K562 (cell line): ENCODE measurements at regions not wholly inside any gene's neighbourhood (a gene's known extent, or its start where the extent isn't known, plus 50 kb on each side); places are given as distances from the start of the nearest gene placed in this dataset.

Source experiments
- ATAC-seq: fragments of 200-7000 bp; cut with Tn5 transposase; 3 replicates; pipeline ENCODE4 v1.9.1; 2020; ENCODE audit warnings: moderate library complexity
- BruUV-seq: library from RNA; stranded (reverse); fragments of 400-500 nt; replicated peaks from 2 replicates; lab custom pipeline; 2021; lab: Mats Ljungman, UMichigan
- CTCF ChIA-PET: fragments of 300-600 bp; formaldehyde crosslinking; extraction: SDS; loops from one replicate; lab custom pipeline; 2021; ENCODE audit warnings: low intra/inter-chr PET ratio; lab: Yijun Ruan, JAX
- POLR2A ChIA-PET: fragments of 300-600, 350-650 bp; sonication (Branson Sonifier 250); formaldehyde crosslinking; extraction: SDS; loops from one replicate; lab custom pipeline; 2021; ENCODE audit warnings: antibody characterized with exemption, inconsistent platforms; lab: Yijun Ruan, JAX
- DNase-seq, 4 experiments: peaks; one replicate each; pipeline versions ENCODE4 v3.0.0 to v3.0.0-alpha.2; 2011 to 2018; ENCODE audit warnings: low spot score in 3 of 4, mixed read lengths in 3 of 4; ENCODE audit errors: extremely low read depth in 1 of 4
- FAIRE-seq: peaks from 2 replicates; lab custom pipeline; 2011; peaks lifted over from hg19 to GRCh38; lab: Jason Lieb, UNC
- H2AFZ ChIP-seq: 2 replicates; pipeline ENCODE4 v1.6.0; 2011; ENCODE audit warnings: low read depth, low read length, control low read depth, inconsistent platforms
- H3K27ac ChIP-seq: fragments of 200-600 bp; 3 replicates; pipeline ENCODE4 v1.8.0; 2011; ENCODE audit warnings: low read depth, mild to moderate bottlenecking, control low read depth, inconsistent platforms, low read length, moderate library complexity, mixed read lengths; ENCODE audit errors: extremely low read depth
- H3K27me3 ChIP-seq, 2 experiments: fragments of 300-600 bp in 1 of 2; 2 replicates in 1 of 2; 3 replicates in 1 of 2; pipeline versions ENCODE4 v1.6.0 to v1.8.0; 2011; ENCODE audit warnings: inconsistent platforms in 2 of 2, low read length in 2 of 2, mild to moderate bottlenecking in 1 of 2, mixed read lengths in 1 of 2, moderate library complexity in 1 of 2; ENCODE audit not compliant: control insufficient read depth in 2 of 2, insufficient read depth in 2 of 2
- H3K36me3 ChIP-seq: fragments of 300-600 bp; 3 replicates; pipeline ENCODE4 v1.8.0; 2011; ENCODE audit warnings: mild to moderate bottlenecking, low read length, inconsistent platforms; ENCODE audit not compliant: control insufficient read depth, insufficient read depth
- H3K4me1 ChIP-seq, 2 experiments: fragments of 200-600 bp in 1 of 2; replicated peaks in 1 of 2; 2 replicates in 1 of 2; 3 replicates in 1 of 2; pipeline versions ENCODE4 v1.5.1 to v1.8.0; 2011; ENCODE audit warnings: inconsistent platforms in 2 of 2, low read length in 2 of 2, mild to moderate bottlenecking in 1 of 2, mixed read lengths in 1 of 2, moderate library complexity in 1 of 2; ENCODE audit not compliant: control insufficient read depth in 2 of 2, insufficient read depth in 2 of 2
- H3K4me2 ChIP-seq: 2 replicates; pipeline ENCODE4 v1.6.1; 2011; ENCODE audit warnings: low read length, control low read depth, inconsistent platforms, mixed read lengths; ENCODE audit not compliant: insufficient read depth
- H3K4me3 ChIP-seq: fragments of 200-600 bp; sonication (generic), shearing (Covaris generic); 2 replicates; pipeline ENCODE4 v1.5.1; 2016; ENCODE audit warnings: control low read depth, inconsistent platforms
- H3K79me2 ChIP-seq: fragments of 200-600 bp; 3 replicates; pipeline ENCODE4 v1.8.0; 2011; ENCODE audit warnings: low read length, inconsistent platforms; ENCODE audit not compliant: control insufficient read depth, insufficient read depth
- H3K9ac ChIP-seq, 2 experiments: 2 replicates each; pipeline versions ENCODE4 v1.6.0 to v1.6.1; 2011; ENCODE audit warnings: low read depth in 2 of 2, low read length in 2 of 2, control low read depth in 1 of 2, inconsistent platforms in 1 of 2, mild to moderate bottlenecking in 1 of 2, mixed read lengths in 1 of 2; ENCODE audit not compliant: insufficient read depth in 1 of 2
- H3K9me1 ChIP-seq: one replicate; pipeline ENCODE4 v1.6.0; 2011; ENCODE audit warnings: inconsistent platforms, mild to moderate bottlenecking, low read length, moderate library complexity; ENCODE audit not compliant: control insufficient read depth, insufficient read depth
- H3K9me3 ChIP-seq: replicated peaks from 2 replicates; pipeline ENCODE4 v1.5.1; 2011; ENCODE audit warnings: low read depth, low read length, inconsistent platforms; ENCODE audit not compliant: control insufficient read depth, insufficient read depth
- H4K20me1 ChIP-seq: replicated peaks from 2 replicates; pipeline ENCODE4 v1.6.1; 2011; ENCODE audit warnings: low read length, inconsistent platforms, mixed read lengths; ENCODE audit not compliant: control insufficient read depth, insufficient read depth
- ARHGAP35 ChIP-seq: fragments of 450-650 bp; IDR thresholded peaks from 2 replicates; pipeline ENCODE4 v1.6.1; 2018; ENCODE audit not compliant: partially characterized antibody
- EWSR1 ChIP-seq: fragments of 450-650 bp; IDR thresholded peaks from 2 replicates; pipeline ENCODE4 v1.6.1; 2018; ENCODE audit warnings: borderline replicate concordance, mild to moderate bottlenecking, low read depth, moderate library complexity; ENCODE audit not compliant: partially characterized antibody
- FOXJ2 ChIP-seq: fragments of 200-800 bp; sonication (Bioruptor generic); IDR thresholded peaks from 2 replicates; pipeline ENCODE4 v1.6.1; 2016; ENCODE audit warnings: missing genetic modification characterization, missing compliant biosample characterization
- KHSRP ChIP-seq: fragments of 450-650 bp; IDR thresholded peaks from 2 replicates; pipeline ENCODE4 v1.6.1; 2017
- MCM5 ChIP-seq: fragments of 450-650 bp; IDR thresholded peaks from 2 replicates; pipeline ENCODE4 v1.6.1; 2016; ENCODE audit warnings: low read depth
- MCM7 ChIP-seq, 2 experiments: fragments of 450-650 bp; IDR thresholded peaks; 2 replicates each; pipeline ENCODE4 v1.6.1; 2016 to 2018
- STAT5A ChIP-seq: IDR thresholded peaks from 2 replicates; pipeline ENCODE4 v1.6.1; 2012; ENCODE audit warnings: low read length, inconsistent platforms, borderline replicate concordance
- TCF3 ChIP-seq: sonication (generic); formaldehyde crosslinking; IDR thresholded peaks from 2 replicates; pipeline ENCODE4 v1.4.0; 2020; ENCODE audit warnings: mild to moderate bottlenecking, missing genetic modification reagents
- XRCC3 ChIP-seq: fragments of 450-650 bp; IDR thresholded peaks from 2 replicates; pipeline ENCODE4 v1.6.1; 2017; ENCODE audit warnings: mild to moderate bottlenecking, moderate library complexity
- ZFP30 ChIP-seq: fragments of 250-450 bp; sonication (Bioruptor Pico); IDR thresholded peaks from 2 replicates; pipeline ENCODE4 v1.8.0; 2022; ENCODE audit warnings: moderate library complexity, mild to moderate bottlenecking, inconsistent platforms, borderline replicate concordance
- ZNF140 ChIP-seq: fragments of 250-450 bp; sonication (Bioruptor Pico); IDR thresholded peaks from 2 replicates; pipeline ENCODE4 v1.8.0; 2021; ENCODE audit warnings: moderate library complexity, mild to moderate bottlenecking, inconsistent platforms
- WGBS: fragments of 100-300 bp; shearing (Covaris generic); methylation state at CpG from one replicate; pipeline ENCODE4 v1.1.6; 2016; ENCODE audit warnings: low coverage, mixed read lengths; ENCODE audit not compliant: insufficient coverage; ENCODE audit errors: missing lambda C conversion rate; 5-methylcytosine and 5-hydroxymethylcytosine counted together
- in situ Hi-C: fragments of 300-500 bp; cut with MboI; formaldehyde crosslinking; loops from 4 replicates; pipeline ENCODE4 v1.15.0; 2018; ENCODE audit warnings: inconsistent platforms, mixed read lengths
- intact Hi-C: fragments of 100-400 bp; cut with micrococcal nuclease; formaldehyde crosslinking; loops from 2 replicates; pipeline ENCODE4 v1.14.2; 2022
- TF ChIP-seq, protein P1 (sequence below): sonication (generic); formaldehyde crosslinking; IDR thresholded peaks from 2 replicates; pipeline ENCODE4 v1.4.0; 2020; ENCODE audit warnings: mild to moderate bottlenecking, missing genetic modification reagents

- in situ Hi-C loops, result loop anchor here (25.0 kb wide), 1 partner anchor 497 kb away; no protein-coding TSS in a partner anchor
- POLR2A ChIA-PET, result interaction anchor here (0.6 kb wide), 1 partner anchor 359 kb away, joined by 3 read pairs; no protein-coding TSS in a partner anchor
Measured at GRCh38 chr6:110033749-110034666, 55.9 kb downstream of the GPR6 start.

More at GRCh38 chr6:110033749-110034666, 55.9 kb downstream of the GPR6 start:
- DNase-seq (no peak), FAIRE-seq (no peak), ATAC-seq (no peak)
- intact Hi-C loops, result loop anchor here (10.0 kb wide), 1 partner anchor 139 kb away; no protein-coding TSS in a partner anchor
- no peaks in the 10 kb centered on the region for H3K4me1 ChIP-seq
- H3K4me3 ChIP-seq, result no peak overlapping the region
- CTCF ChIA-PET, result no interaction called here
- H2AFZ ChIP-seq, result no peak overlapping the region
- BruUV-seq, result no TSS peak
- H4K20me1 ChIP-seq, result no peaks in the 10 kb centered on the region
- no peak overlapping the region for H3K9ac ChIP-seq
- WGBS, result 0% methylated on average over 10 of the region's 10 CpGs
- no peak overlapping the region for H3K27ac ChIP-seq
- no peaks in the 10 kb centered on the region for H3K9me1 ChIP-seq
- no peaks in the 10 kb centered on the region for H3K9me3 ChIP-seq
- TF ChIP-seq, protein P1, sequence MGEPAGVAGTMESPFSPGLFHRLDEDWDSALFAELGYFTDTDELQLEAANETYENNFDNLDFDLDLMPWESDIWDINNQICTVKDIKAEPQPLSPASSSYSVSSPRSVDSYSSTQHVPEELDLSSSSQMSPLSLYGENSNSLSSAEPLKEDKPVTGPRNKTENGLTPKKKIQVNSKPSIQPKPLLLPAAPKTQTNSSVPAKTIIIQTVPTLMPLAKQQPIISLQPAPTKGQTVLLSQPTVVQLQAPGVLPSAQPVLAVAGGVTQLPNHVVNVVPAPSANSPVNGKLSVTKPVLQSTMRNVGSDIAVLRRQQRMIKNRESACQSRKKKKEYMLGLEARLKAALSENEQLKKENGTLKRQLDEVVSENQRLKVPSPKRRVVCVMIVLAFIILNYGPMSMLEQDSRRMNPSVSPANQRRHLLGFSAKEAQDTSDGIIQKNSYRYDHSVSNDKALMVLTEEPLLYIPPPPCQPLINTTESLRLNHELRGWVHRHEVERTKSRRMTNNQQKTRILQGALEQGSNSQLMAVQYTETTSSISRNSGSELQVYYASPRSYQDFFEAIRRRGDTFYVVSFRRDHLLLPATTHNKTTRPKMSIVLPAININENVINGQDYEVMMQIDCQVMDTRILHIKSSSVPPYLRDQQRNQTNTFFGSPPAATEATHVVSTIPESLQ (CRISPR knock-in tag), result no peak
- TF ChIP-seq MCM5, result no peak
- TF ChIP-seq ZNF140, result no peak
- TF ChIP-seq ZFP30 (CRISPR knock-in tag), result no peak
- no peak for TF ChIP-seq STAT5A
- TF ChIP-seq ARHGAP35, result no peak
- no peak for TF ChIP-seq KHSRP
- no peak for TF ChIP-seq EWSR1
- no peak for TF ChIP-seq MCM7 (IDR thresholded peaks at IDR 0.05)
- no peak for TF ChIP-seq XRCC3
- TF ChIP-seq FOXJ2, result no peak
- no peak for TF ChIP-seq TCF3 (CRISPR knock-in tag)
- no peaks in the 10 kb centered on the region for H3K79me2 ChIP-seq
- H3K27me3 ChIP-seq, result peaks cover 4 to 29% of the 10 kb centered on the region in 2 experiments; a peak in 3 of 5 replicates
- H3K36me3 ChIP-seq, result no peaks in the 10 kb centered on the region
- no peak overlapping the region for H3K4me2 ChIP-seq
